AG09309 (cell line): ENCODE measurements at regions not wholly inside any gene's neighbourhood (a gene's known extent, or its start where the extent isn't known, plus 50 kb on each side); places are given as distances from the start of the nearest gene placed in this dataset.
"Not testable (repeated sequence)": the region's sequence is repeated elsewhere in the genome, so short reads cannot be mapped to it uniquely, and the experiment has no call there.

Source experiments
- DNase-seq: peaks from one replicate; pipeline ENCODE4 v3.0.0-alpha.2; 2010; ENCODE audit warnings: low read depth
- H3K4me3 ChIP-seq: 2 replicates; pipeline ENCODE4 v1.5.1; 2011; ENCODE audit warnings: mild to moderate bottlenecking, low read depth, low read length, moderate library complexity; ENCODE audit not compliant: control insufficient read depth
- TF ChIP-seq, protein P1 (sequence below): IDR thresholded peaks from 2 replicates; pipeline ENCODE4 v1.5.1; 2011; ENCODE audit warnings: mild to moderate bottlenecking, low read depth, low read length, inconsistent platforms; ENCODE audit not compliant: insufficient read depth, control insufficient read depth; ENCODE audit errors: missing control alignments

DNA sequence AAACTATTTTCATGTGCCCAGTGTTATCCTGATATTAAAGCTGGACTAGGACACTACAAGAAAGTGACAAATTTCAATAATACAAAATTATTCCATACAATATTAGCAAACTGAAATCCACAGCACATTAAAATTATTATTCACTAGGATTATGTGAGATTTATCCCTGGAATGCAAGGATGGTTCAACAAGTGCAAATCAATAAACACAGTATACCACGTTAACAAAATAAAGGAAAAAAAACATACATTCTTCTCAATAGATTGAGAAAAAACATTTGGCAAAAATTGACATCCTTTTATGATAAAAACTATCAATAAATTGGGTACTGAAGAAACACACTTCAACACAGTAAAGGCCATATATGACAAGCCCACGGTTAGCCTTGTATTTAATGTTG is 1758.2 kb upstream of the RAG2 start:
- no peak for DNase-seq
- H3K4me3 ChIP-seq = no peak overlapping the region
- TF ChIP-seq, protein P1, sequence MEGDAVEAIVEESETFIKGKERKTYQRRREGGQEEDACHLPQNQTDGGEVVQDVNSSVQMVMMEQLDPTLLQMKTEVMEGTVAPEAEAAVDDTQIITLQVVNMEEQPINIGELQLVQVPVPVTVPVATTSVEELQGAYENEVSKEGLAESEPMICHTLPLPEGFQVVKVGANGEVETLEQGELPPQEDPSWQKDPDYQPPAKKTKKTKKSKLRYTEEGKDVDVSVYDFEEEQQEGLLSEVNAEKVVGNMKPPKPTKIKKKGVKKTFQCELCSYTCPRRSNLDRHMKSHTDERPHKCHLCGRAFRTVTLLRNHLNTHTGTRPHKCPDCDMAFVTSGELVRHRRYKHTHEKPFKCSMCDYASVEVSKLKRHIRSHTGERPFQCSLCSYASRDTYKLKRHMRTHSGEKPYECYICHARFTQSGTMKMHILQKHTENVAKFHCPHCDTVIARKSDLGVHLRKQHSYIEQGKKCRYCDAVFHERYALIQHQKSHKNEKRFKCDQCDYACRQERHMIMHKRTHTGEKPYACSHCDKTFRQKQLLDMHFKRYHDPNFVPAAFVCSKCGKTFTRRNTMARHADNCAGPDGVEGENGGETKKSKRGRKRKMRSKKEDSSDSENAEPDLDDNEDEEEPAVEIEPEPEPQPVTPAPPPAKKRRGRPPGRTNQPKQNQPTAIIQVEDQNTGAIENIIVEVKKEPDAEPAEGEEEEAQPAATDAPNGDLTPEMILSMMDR = no peak

DNA sequence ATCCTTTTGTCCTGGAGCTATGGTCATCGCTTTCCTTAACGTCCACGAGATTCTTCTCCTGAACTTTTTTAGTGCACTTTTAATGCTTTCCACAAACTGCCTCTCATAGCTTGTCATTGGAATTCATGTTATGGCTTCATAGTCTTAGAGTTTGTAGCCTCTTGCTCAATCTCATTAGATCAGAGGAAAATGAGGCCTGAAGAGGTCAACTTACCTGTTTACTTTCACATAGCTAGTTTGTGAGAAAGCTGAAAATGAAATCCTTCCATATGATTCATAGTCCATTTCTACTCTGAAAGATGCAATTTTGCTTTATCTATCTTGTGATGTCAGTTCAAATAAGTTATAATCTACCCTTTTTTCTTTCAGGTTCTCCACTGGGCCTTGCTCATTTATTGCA is 1747.2 kb upstream of the RAG2 start:
- TF ChIP-seq, protein P1 = no peak

DNA sequence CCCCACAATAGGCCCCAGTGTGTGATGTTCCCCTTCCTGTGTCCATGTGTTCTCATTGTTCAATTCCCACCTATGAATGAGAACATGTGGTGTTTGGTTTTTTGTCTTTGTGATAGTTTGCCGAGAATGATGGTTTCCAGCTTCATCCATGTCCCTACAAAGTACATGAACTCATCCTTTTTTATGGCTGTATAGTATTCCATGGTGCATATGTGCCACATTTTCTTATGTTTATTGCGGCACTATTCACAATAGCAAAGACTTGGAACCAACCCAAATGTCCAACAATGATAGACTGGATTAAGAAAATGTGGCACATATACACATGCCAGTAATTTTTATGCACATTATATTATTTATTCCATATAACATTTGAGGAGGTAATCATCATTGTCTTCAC is 1743.6 kb upstream of the RAG2 start:
- DNase-seq = not testable (repeated sequence)

More for the DNA sequence above, 1747.2 kb upstream of the RAG2 start:
- H3K4me3 ChIP-seq = no peak overlapping the region
- no peak for DNase-seq

DNA sequence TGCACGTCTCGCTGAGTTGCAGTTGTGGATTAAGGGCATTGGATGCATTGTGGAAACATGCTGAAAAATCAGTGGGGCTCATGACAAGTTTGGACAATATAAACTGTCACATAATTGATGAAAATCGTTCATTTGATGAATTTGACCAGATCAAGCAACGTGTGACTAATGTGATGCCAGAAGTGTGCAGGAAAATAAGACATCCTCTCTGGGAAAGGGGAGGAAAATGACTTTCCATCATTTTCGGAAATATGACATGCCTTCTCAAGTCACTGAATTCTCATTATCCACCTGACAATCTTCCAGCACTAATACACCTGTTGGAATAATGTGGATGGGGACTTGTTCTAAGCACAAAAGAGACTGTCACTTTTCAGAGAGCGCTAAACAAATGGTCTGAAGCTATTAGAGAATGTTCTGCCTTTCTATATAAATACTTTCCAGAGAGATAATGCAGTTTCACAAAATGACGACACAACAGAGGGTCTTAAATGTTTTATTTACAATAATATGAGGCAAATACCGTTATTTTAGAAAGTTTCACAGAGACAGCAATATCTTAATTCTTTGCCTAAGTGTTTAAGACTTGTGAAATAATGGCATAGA is 1741.9 kb upstream of the RAG2 start:
- no peak for DNase-seq
- no peak overlapping the region for H3K4me3 ChIP-seq
- TF ChIP-seq, protein P1 = no peak

More for the DNA sequence above, 1743.6 kb upstream of the RAG2 start:
- not testable (repeated sequence) for H3K4me3 ChIP-seq

DNA sequence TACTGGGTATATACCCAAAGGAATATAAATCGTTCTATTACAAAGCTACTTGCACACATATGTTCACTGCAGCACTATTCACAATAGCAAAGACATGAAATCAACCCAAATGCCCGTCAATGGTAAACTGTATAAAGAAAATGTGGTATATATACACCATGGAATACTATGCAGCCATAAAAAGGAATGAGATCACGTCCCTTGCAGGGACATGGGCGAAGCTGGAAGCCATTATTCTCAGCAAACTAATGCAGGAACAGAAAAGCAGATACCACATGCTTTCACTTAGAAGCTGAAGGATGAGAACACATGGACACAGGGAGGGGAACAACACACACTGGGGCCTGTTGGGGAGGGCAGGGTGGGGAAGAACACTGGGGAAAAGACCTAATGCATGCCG is 1740.0 kb upstream of the RAG2 start:
- H3K4me3 ChIP-seq, DNase-seq: not testable (repeated sequence)

DNA sequence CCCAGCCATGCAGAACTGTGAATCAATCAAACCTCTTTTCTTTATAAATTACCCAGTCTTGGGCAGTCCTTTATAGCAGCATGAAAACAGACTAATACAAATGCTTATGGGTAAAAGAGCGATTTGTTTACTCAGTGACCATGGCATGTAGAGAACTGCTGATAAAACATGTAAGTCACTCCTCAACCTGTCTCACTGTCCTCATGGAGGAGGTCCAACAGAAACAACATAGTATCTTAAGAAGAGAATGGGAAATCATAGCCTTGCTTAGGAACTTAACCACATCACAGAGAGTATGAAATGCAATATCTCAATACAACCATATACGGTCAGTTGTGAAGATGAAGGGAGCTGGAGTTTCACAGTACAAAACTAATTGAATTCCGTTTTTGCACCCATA is 1734.0 kb upstream of the RAG2 start:
- DNase-seq = no peak
- TF ChIP-seq, protein P1 = no peak
- no peak overlapping the region for H3K4me3 ChIP-seq

DNA sequence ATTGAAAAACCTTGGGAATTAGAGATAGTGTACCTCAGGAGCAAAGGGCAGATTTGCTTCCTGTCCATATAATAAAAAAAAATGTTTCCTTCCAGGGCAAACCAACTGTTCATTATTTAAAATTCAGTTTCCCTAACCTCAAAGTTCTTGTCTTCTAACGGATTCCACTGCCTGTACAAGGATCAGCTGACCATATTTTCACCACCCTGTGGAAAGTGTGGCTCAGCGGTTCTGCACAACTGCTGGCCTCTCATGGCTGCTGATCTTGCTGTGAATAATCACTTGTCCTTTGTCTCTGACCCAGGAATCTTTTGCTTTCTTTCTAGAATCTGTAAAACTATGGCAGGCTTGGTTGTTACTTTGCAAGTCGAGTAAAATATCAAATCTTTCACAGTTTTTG is 1732.5 kb upstream of the RAG2 start:
- TF ChIP-seq, protein P1 = no peak
- no peak for DNase-seq
- H3K4me3 ChIP-seq = no peak overlapping the region
